Breast epithelium (tissue), 4 donors: ENCODE measurements at regions not wholly inside any gene's neighbourhood (a gene's known extent, or its start where the extent isn't known, plus 50 kb on each side); places are given as distances from the start of the nearest gene placed in this dataset.

ENCODE experiments used
- DNase-seq, 2 donors: peaks; one replicate each; pipeline ENCODE4 v3.0.0-alpha.2; 2019; ENCODE audit warnings: low spot score in 2 of 2
- H3K27ac ChIP-seq, 2 donors: fragments of 200-600 bp; sonication (generic) in 1 of 2; one replicate each; pipeline ENCODE4 v1.5.1; 2016 to 2019; ENCODE audit warnings: mild to moderate bottlenecking in 1 of 2
- H3K27me3 ChIP-seq, 2 donors: fragments of 200-600 bp; sonication (generic) in 1 of 2; one replicate each; pipeline versions ENCODE4 v1.5.1 to v1.6.0; 2017 to 2019; ENCODE audit warnings: control low read depth in 1 of 2, mild to moderate bottlenecking in 1 of 2
- H3K36me3 ChIP-seq: fragments of 200-600 bp; one replicate; pipeline ENCODE4 v1.5.1; 2019
- H3K4me1 ChIP-seq, 2 donors: fragments of 200-600 bp; sonication (generic); one replicate each; pipeline ENCODE4 v1.5.1; 2016 to 2019; ENCODE audit warnings: control low read depth in 1 of 2
- H3K4me3 ChIP-seq, 3 donors: fragments of 200-600 bp; sonication (generic); 1 replicate in 2 of 3; 2 replicates in 1 of 3; pipeline ENCODE4 v1.5.1; 2016 to 2019; ENCODE audit warnings: mild to moderate bottlenecking in 3 of 3, moderate library complexity in 2 of 3
- H3K9me3 ChIP-seq, 2 donors: fragments of 200-600 bp; sonication (generic) in 1 of 2; one replicate each; pipeline ENCODE4 v1.5.1; 2016 to 2019; ENCODE audit warnings: control low read depth in 1 of 2
- CTCF ChIP-seq, 3 donors: fragments of 450-650 bp; IDR thresholded peaks; one replicate each; pipeline ENCODE4 v1.5.1; 2016 to 2017; ENCODE audit warnings: antibody characterized with exemption in 3 of 3, mild to moderate bottlenecking in 3 of 3, moderate library complexity in 3 of 3
- POLR2A ChIP-seq: fragments of 450-650 bp; IDR thresholded peaks from one replicate; pipeline ENCODE4 v1.6.1; 2016; ENCODE audit warnings: antibody characterized with exemption, mild to moderate bottlenecking, moderate library complexity
- POLR2AphosphoS5 ChIP-seq, 3 donors: sonication (generic); formaldehyde crosslinking; IDR thresholded peaks; one replicate each; pipeline ENCODE4 v1.6.1; 2017; ENCODE audit warnings: antibody characterized with exemption in 3 of 3
- intact Hi-C: fragments of 100-400 bp; cut with DNase I; formaldehyde crosslinking; loops from one replicate; pipeline ENCODE4 v1.15.1; 2023; ENCODE audit warnings: low total_unique reads

- Histone ChIP-seq H3K9me3 (no peaks in the 10 kb centered on the region), H3K4me3 (no peak overlapping the region), H3K36me3 (no peaks in the 10 kb centered on the region), H3K27me3 (no peaks in the 10 kb centered on the region), H3K27ac (no peak overlapping the region), H3K4me1 (no peaks in the 10 kb centered on the region)
- DNase-seq: no peak
- TF ChIP-seq POLR2AphosphoS5 (IDR thresholded peaks at IDR 0.05) (no peak), POLR2A (no peak), CTCF (IDR thresholded peaks at IDR 0.05) (no peak)
- intact Hi-C loops: no loop called here
These were observed 104.3 kb upstream of the MAP3K1 start for GRCh38 chr5:56710826-56711590.

- Histone ChIP-seq H3K4me3 (no peak overlapping the region), H3K27me3 (no peaks in the 10 kb centered on the region), H3K9me3 (no peaks in the 10 kb centered on the region), H3K36me3 (no peaks in the 10 kb centered on the region), H3K4me1 (no peaks in the 10 kb centered on the region), H3K27ac (no peak overlapping the region)
- intact Hi-C loops: no loop called here
- TF ChIP-seq POLR2AphosphoS5 (IDR thresholded peaks at IDR 0.05): no peak
- no peak for TF ChIP-seq CTCF (IDR thresholded peaks at IDR 0.05)
- no peak for TF ChIP-seq POLR2A
- DNase-seq: no peak
These were observed 108.8 kb upstream of the MAP3K1 start for GRCh38 chr5:56706504-56706903.

DNA sequence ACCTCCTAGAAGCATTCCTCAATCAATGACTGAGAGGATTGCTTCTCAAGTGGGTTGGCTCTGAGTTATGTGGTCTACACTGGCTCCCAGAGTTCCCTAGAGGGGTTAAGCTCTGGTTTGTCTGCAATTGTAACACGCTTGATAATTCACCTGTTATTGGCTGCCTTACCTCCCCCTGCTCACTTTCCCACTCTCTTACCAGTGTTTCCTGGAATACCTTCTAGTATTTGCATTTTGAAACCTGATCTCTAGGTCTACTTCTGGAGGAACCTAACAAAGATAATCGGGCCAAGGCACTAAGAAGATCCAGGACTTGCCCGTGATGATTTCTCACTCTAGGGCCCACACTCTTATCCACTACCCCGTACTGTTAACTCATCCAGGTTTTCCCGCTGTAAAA lies 110.1 kb upstream of the MAP3K1 start:
- intact Hi-C loops: no loop called here
- Histone ChIP-seq H3K4me1 (no peaks in the 10 kb centered on the region), H3K27ac (no peak overlapping the region), H3K4me3 (no peak overlapping the region), H3K9me3 (no peaks in the 10 kb centered on the region), H3K36me3 (no peaks in the 10 kb centered on the region), H3K27me3 (no peaks in the 10 kb centered on the region)
- DNase-seq: no peak
- TF ChIP-seq POLR2A: no peak
- no peak for TF ChIP-seq CTCF (IDR thresholded peaks at IDR 0.05)
- TF ChIP-seq POLR2AphosphoS5 (IDR thresholded peaks at IDR 0.05): no peak

DNA sequence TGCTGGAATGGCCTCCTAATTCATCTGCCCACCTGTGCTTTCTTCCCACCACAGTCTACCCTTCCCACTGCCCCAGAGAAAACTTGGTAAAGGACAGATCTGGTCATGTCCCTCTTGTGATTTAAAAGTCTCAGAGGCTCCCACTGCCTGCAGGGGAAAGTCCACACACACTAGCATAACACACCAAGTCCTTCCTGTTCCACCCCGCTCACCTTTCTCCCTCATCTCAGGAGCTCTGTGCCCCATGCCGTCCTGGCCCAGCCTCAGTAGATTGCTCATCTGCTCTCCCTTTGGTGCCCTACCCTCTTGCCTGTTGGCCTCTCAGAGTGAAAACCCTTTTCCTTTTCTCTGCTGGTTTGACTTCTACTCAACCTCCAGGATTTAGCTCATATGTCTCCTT lies 111.4 kb upstream of the MAP3K1 start:
- Histone ChIP-seq H3K36me3 (no peaks in the 10 kb centered on the region), H3K4me3 (no peak overlapping the region), H3K27ac (no peak overlapping the region), H3K9me3 (no peaks in the 10 kb centered on the region), H3K27me3 (no peaks in the 10 kb centered on the region), H3K4me1 (no peaks in the 10 kb centered on the region)
- intact Hi-C loops: no loop called here
- no peak for DNase-seq
- TF ChIP-seq CTCF (IDR thresholded peaks at IDR 0.05) (no peak), POLR2AphosphoS5 (IDR thresholded peaks at IDR 0.05) (no peak), POLR2A (no peak)

DNA sequence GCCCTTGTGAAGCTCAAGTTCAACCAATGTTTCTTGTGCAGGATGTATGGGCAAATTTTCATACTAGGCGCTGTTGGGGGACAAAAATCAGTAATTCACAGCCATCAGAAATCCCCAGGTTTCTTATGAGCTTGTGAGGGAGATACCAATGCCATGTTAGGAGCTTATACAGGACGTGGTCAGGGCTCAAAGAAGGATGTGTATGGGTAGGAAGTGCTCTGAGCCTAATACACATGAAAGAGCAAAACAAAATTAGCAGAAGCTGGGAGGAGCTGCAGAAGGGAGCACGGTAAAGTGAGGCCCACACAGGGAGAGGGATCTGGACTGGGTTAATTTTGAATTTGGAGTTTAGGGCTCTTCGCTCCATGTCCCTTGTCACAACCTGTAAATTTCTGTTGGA lies 114.6 kb upstream of the MAP3K1 start:
- no peak for TF ChIP-seq CTCF (IDR thresholded peaks at IDR 0.05)
- no peak for TF ChIP-seq POLR2AphosphoS5 (IDR thresholded peaks at IDR 0.05)
- no peak for TF ChIP-seq POLR2A
- Histone ChIP-seq H3K27ac (no peak overlapping the region), H3K9me3 (no peaks in the 10 kb centered on the region), H3K36me3 (no peaks in the 10 kb centered on the region), H3K4me3 (no peak overlapping the region), H3K4me1 (no peaks in the 10 kb centered on the region), H3K27me3 (no peaks in the 10 kb centered on the region)
- no peak for DNase-seq
- intact Hi-C loops: no loop called here
